Keratinocyte (primary cell): ENCODE measurements at regions not wholly inside any gene's neighbourhood (a gene's known extent, or its start where the extent isn't known, plus 50 kb on each side); places are given as distances from the start of the nearest gene placed in this dataset.

Experiments
- CTCF ChIP-seq, 3 experiments: IDR thresholded peaks in 1 of 3; conservative IDR thresholded peaks in 1 of 3; optimal IDR thresholded peaks in 1 of 3; 2 replicates in 2 of 3; 3 replicates in 1 of 3; pipeline versions ENCODE3 to v1.5.1; 2011; ENCODE audit warnings: low read length in 3 of 3, mild to moderate bottlenecking in 3 of 3, moderate library complexity in 2 of 3, control low read depth in 1 of 3, inconsistent platforms in 1 of 3; ENCODE audit not compliant: insufficient read depth in 2 of 3; ENCODE audit errors: extremely low read depth in 1 of 3
- EZH2 ChIP-seq: IDR thresholded peaks from one replicate; pipeline ENCODE4 v1.6.1; 2012; ENCODE audit warnings: inconsistent platforms, mild to moderate bottlenecking, low read length, moderate library complexity

- no peak for TF ChIP-seq CTCF (optimal IDR thresholded peaks at IDR 0.05 in 1 of 3, IDR thresholded peaks at IDR 0.05 in 1 of 3, conservative IDR thresholded peaks at IDR 0.05 in 1 of 3; ENCODE audit: extremely low read depth in 1 of 3, insufficient read depth in 2 of 3, low read length in 3 of 3)
- TF ChIP-seq EZH2 = no peak
These were observed 96.6 kb upstream of the G2E3 start for GRCh38 chr14:30462358-30462757.
